ENCODE measurements at regions not wholly inside any gene's neighbourhood (a gene's known extent, or its start where the extent isn't known, plus 50 kb on each side); places are given as distances from the start of the nearest gene placed in this dataset.

GRCh38 chr12:125775507-125775906 is 710.3 kb downstream of the AACS start:
- no peak overlapping the region for H3K4me3 ChIP-seq (ENCODE audit: low read depth, low read length)
- ChIA-PET CTCF (no interaction called here), POLR2A (no interaction called here)
- no peak for DNase-seq (ENCODE audit: low read depth, low spot score)
- TF ChIP-seq, protein P1, sequence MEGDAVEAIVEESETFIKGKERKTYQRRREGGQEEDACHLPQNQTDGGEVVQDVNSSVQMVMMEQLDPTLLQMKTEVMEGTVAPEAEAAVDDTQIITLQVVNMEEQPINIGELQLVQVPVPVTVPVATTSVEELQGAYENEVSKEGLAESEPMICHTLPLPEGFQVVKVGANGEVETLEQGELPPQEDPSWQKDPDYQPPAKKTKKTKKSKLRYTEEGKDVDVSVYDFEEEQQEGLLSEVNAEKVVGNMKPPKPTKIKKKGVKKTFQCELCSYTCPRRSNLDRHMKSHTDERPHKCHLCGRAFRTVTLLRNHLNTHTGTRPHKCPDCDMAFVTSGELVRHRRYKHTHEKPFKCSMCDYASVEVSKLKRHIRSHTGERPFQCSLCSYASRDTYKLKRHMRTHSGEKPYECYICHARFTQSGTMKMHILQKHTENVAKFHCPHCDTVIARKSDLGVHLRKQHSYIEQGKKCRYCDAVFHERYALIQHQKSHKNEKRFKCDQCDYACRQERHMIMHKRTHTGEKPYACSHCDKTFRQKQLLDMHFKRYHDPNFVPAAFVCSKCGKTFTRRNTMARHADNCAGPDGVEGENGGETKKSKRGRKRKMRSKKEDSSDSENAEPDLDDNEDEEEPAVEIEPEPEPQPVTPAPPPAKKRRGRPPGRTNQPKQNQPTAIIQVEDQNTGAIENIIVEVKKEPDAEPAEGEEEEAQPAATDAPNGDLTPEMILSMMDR (IDR thresholded peaks at IDR 0.05; ENCODE audit: insufficient read depth, low read length, missing control alignments), result no peak

- CTCF ChIA-PET, result no interaction called here
- H3K4me3 ChIP-seq (ENCODE audit: low read depth, low read length), result no peak overlapping the region
- POLR2A ChIA-PET, result no interaction called here
- TF ChIP-seq, protein P1 (IDR thresholded peaks at IDR 0.05; ENCODE audit: insufficient read depth, low read length, missing control alignments), result no peak
- no peak for DNase-seq (ENCODE audit: low read depth, low spot score)
These were observed 711.0 kb downstream of the AACS start for GRCh38 chr12:125776212-125776611.

GRCh38 chr12:125786143-125786542 is 720.9 kb downstream of the AACS start:
- TF ChIP-seq, protein P1 (IDR thresholded peaks at IDR 0.05; ENCODE audit: insufficient read depth, low read length, missing control alignments), result no peak

GRCh38 chr12:125794401-125794800 is 729.2 kb downstream of the AACS start:
- no peak overlapping the region for H3K4me3 ChIP-seq (ENCODE audit: low read depth, low read length)
- ChIA-PET CTCF (no interaction called here), POLR2A (no interaction called here)
- no peak for DNase-seq (ENCODE audit: low read depth, low spot score)
- TF ChIP-seq, protein P1 (IDR thresholded peaks at IDR 0.05; ENCODE audit: insufficient read depth, low read length, missing control alignments), result no peak

More at GRCh38 chr12:125786143-125786542, 720.9 kb downstream of the AACS start:
- CTCF ChIA-PET, result no interaction called here
- POLR2A ChIA-PET, result no interaction called here
- H3K4me3 ChIP-seq (ENCODE audit: low read depth, low read length), result no peak overlapping the region
- no peak for DNase-seq (ENCODE audit: low read depth, low spot score)

GRCh38 chr12:125797421-125798175 is 732.4 kb downstream of the AACS start:
- H3K4me3 ChIP-seq (ENCODE audit: low read depth, low read length), result no peak overlapping the region
- POLR2A ChIA-PET, result no interaction called here
- TF ChIP-seq, protein P1 (IDR thresholded peaks at IDR 0.05; ENCODE audit: insufficient read depth, low read length, missing control alignments), result no peak
- no peak for DNase-seq (ENCODE audit: low read depth, low spot score)
- CTCF ChIA-PET, result no interaction called here

GRCh38 chr12:125804660-125805059 is 739.4 kb downstream of the AACS start:
- ChIA-PET POLR2A (no interaction called here), CTCF (no interaction called here)
- TF ChIP-seq, protein P1 (IDR thresholded peaks at IDR 0.05; ENCODE audit: insufficient read depth, low read length, missing control alignments), result no peak
- H3K4me3 ChIP-seq (ENCODE audit: low read depth, low read length), result no peak overlapping the region
- DNase-seq (ENCODE audit: low read depth, low spot score), result no peak
